Bronchial epithelial cell (primary cell): ENCODE measurements at regions not wholly inside any gene's neighbourhood (a gene's known extent, or its start where the extent isn't known, plus 50 kb on each side); places are given as distances from the start of the nearest gene placed in this dataset.

Source experiments
- DNase-seq: peaks from one replicate; pipeline ENCODE4 v3.0.0-alpha.2; 2010; ENCODE audit warnings: low read depth
- FAIRE-seq: peaks from 2 replicates; lab custom pipeline; 2011; peaks lifted over from hg19 to GRCh38; lab: Jason Lieb, UNC
- H3K27me3 ChIP-seq: 2 replicates; pipeline ENCODE4 v1.5.1; 2011; ENCODE audit warnings: low read length; ENCODE audit not compliant: control insufficient read depth, insufficient read depth
- H3K36me3 ChIP-seq: 2 replicates; pipeline ENCODE4 v1.5.1; 2011; ENCODE audit warnings: low read length; ENCODE audit not compliant: control insufficient read depth, insufficient read depth
- H3K4me3 ChIP-seq: 2 replicates; pipeline ENCODE4 v1.5.1; 2011; ENCODE audit warnings: mild to moderate bottlenecking, low read depth, low read length, control low read depth
- CTCF ChIP-seq: IDR thresholded peaks from 2 replicates; pipeline ENCODE4 v1.5.1; 2011; ENCODE audit warnings: mild to moderate bottlenecking, moderate library complexity, low read length, control low read depth, inconsistent platforms; ENCODE audit not compliant: insufficient read depth, severe bottlenecking

DNA sequence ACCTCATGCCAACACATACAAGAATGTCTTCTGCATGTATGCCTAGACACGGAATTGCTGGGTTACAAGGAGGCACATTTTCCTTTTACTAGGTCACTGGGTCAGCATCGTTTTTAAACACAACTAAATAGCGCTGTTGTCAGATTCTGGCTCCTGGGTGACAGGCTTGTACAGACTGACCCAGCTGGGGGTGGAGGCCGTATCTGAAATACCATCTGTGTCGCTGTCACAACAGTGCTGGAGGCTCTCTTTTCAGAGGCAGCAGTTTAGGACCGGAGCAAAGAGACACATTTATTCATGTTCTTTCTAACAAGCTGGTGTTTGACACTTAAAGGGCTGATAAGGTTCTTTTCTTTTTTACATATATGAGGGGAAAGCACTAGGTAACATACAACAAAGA lies 403.0 kb upstream of the ASIC2 start:
- TF ChIP-seq CTCF, result no peak
- H3K27me3 ChIP-seq, result no peaks in the 10 kb centered on the region
- FAIRE-seq, result no peak

DNA sequence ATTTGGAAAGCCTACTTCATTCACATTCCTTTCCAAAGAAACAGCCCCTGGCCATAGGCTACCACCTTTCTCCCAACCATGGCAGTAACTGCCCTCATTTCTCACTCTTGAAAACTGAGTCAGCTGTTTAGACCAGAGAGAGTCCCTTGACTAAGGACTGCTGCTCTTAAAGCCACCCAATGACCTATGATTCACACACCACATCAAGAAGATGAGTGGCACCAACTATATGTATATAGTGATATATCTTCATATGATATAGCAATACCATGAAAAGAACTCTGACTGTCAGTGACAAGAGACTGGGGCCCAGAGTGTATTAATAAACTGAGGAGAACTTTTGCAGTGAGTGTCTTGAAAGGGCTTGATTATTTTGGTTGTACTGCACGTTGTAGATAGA lies 404.5 kb upstream of the ASIC2 start:
- FAIRE-seq (no peak), DNase-seq (no peak)
- no peak for TF ChIP-seq CTCF
- Histone ChIP-seq H3K27me3 (no peaks in the 10 kb centered on the region), H3K4me3 (no peak overlapping the region), H3K36me3 (no peaks in the 10 kb centered on the region)

More for the DNA sequence above, 403.0 kb upstream of the ASIC2 start:
- Histone ChIP-seq H3K36me3 (no peaks in the 10 kb centered on the region), H3K4me3 (no peak overlapping the region)
- no peak for DNase-seq

- Histone ChIP-seq H3K4me3 (no peak overlapping the region), H3K36me3 (no peaks in the 10 kb centered on the region), H3K27me3 (no peaks in the 10 kb centered on the region)
- FAIRE-seq (no peak), DNase-seq (no peak)
- TF ChIP-seq CTCF, result no peak
Observed at GRCh38 chr17:33701910-33702309, 408.8 kb upstream of the ASIC2 start.

DNA sequence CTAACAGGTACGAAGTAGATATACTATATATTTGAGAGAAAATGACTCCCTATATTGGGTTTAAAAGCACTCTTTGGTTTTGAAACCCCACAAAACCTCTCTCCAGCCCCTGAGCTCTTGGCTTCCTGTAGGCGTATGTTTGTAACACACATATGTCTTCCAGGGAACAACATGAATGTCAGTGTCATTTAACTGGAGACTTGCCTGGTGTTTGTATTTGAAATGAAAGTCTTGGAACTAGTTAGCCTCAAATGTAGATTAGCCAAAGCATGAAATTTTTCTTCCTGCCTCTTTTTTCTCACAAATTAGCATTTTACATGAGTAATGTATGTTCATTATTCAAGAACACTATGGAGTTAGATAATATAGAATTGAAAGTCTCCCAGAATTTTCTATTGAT lies 411.8 kb upstream of the ASIC2 start:
- H3K27me3 ChIP-seq, result no peaks in the 10 kb centered on the region
- H3K36me3 ChIP-seq, result no peaks in the 10 kb centered on the region
- H3K4me3 ChIP-seq, result no peak overlapping the region
- FAIRE-seq (no peak), DNase-seq (no peak)
- TF ChIP-seq CTCF, result no peak

GRCh38 chr17:33709881-33710280 lies 416.8 kb upstream of the ASIC2 start:
- no peak for TF ChIP-seq CTCF
- H3K36me3 ChIP-seq, result no peaks in the 10 kb centered on the region
- H3K4me3 ChIP-seq, result no peak overlapping the region
- DNase-seq (no peak), FAIRE-seq (no peak)
- no peaks in the 10 kb centered on the region for H3K27me3 ChIP-seq

DNA sequence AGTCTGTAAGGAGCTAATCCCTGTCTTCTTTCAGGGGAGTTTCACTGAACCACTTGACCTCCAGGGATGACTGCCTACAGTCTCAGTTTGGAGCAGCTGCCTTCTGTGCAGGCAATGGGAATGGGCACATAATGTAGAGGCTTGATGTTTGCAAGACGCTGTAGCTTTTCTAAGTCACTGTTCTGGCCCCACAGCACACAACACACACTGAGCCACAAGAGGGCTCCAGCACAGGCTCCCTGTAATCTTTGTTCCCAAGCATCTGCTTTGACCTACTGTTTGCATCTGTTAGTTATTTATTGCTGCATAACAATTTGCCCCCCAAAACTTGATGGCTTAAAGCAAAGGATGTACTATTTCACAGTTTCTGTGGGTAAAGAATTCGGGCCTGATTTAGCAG lies 419.0 kb upstream of the ASIC2 start:
- no peaks in the 10 kb centered on the region for H3K27me3 ChIP-seq
- DNase-seq, result no peak
- H3K36me3 ChIP-seq, result no peaks in the 10 kb centered on the region
- FAIRE-seq, result no peak
- no peak for TF ChIP-seq CTCF
- H3K4me3 ChIP-seq, result no peak overlapping the region
